ENCODE measurements at regions not wholly inside any gene's neighbourhood (a gene's known extent, or its start where the extent isn't known, plus 50 kb on each side); places are given as distances from the start of the nearest gene placed in this dataset.

DNA sequence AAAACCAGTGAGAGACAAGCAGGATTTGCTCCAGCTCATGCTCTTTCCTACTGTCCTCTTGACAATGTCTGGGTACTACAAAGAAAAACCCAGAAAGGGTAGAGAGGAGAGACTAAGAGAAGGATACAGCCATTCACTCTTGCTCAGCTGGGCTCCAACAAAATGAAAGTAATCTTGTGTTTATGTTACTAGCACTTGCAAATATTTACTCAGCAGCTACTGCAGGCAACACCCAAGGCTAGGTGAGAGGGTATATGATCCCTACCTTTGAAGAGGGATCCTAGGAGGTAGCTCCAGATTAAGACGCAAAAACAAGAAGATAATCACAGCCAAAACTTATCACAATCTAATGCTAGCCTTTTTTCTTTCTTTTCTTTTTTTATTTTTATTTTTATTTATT lies 329.6 kb upstream of the ACVR2A start:
- no peaks in the 10 kb centered on the region for H3K36me3 ChIP-seq (ENCODE audit: low read depth)
- no peak for TF ChIP-seq CTCF (conservative IDR thresholded peaks at IDR 0.05)
- no peak for TF ChIP-seq EZH2 (IDR thresholded peaks at IDR 0.05; ENCODE audit: low read depth)
- intact Hi-C loops (cut with micrococcal nuclease; ENCODE audit: unreplicated experiment) = no loop called here
- no peaks in the 10 kb centered on the region for H3K9me3 ChIP-seq (ENCODE audit: insufficient read depth, low read depth)
- H3K4me2 ChIP-seq = no peak overlapping the region
- CTCF ChIA-PET = no interaction called here
- no peaks in the 10 kb centered on the region for H4K20me1 ChIP-seq (ENCODE audit: insufficient read depth)
- no peaks in the 10 kb centered on the region for H3K79me2 ChIP-seq (ENCODE audit: low read depth)
- H3F3A ChIP-seq (ENCODE audit: insufficient read depth, low read depth) = no peaks in the 10 kb centered on the region
- DNase-seq = no peak
- no TSS peak for BruUV-seq (replicated peaks)
- H3K4me1 ChIP-seq (replicated peaks; ENCODE audit: insufficient read depth) = no peaks in the 10 kb centered on the region
- H3K27ac ChIP-seq = no peak overlapping the region
- no peak overlapping the region for H2AFZ ChIP-seq
- no peak overlapping the region for H3K4me3 ChIP-seq
- no peaks in the 10 kb centered on the region for H3K27me3 ChIP-seq (ENCODE audit: insufficient read depth, low read depth)
- POLR2A ChIA-PET (ENCODE audit: unreplicated experiment) = no interaction called here
- no peaks in the 10 kb centered on the region for H3K9me2 ChIP-seq (ENCODE audit: insufficient read depth)

DNA sequence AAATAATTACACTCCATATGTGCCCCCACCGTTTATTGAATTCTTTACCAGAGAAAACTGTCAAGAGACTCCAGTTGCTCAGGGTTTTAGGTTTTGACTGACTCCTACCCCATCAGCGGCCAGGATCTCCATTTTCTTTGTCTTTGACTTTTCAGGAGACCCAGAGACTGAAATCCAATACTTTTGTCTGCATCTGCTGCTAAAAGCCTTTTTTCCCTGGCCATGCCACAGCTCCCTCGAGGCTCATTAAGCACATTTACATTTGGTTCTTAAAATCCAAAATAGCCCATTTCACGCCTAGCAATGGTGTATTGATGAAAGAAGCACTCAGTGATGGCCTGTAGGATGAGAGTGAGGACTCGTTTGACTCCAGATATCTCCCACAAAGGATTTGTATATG lies 332.6 kb upstream of the ACVR2A start:
- TF ChIP-seq EZH2 (IDR thresholded peaks at IDR 0.05; ENCODE audit: low read depth) (no peak), CTCF (conservative IDR thresholded peaks at IDR 0.05) (no peak)
- Histone ChIP-seq H2AFZ (no peak overlapping the region), H3K4me2 (no peak overlapping the region), H3K27ac (no peak overlapping the region), H4K20me1 (ENCODE audit: insufficient read depth) (no peaks in the 10 kb centered on the region), H3K36me3 (ENCODE audit: low read depth) (no peaks in the 10 kb centered on the region), H3K9me2 (ENCODE audit: insufficient read depth) (no peaks in the 10 kb centered on the region), H3K4me1 (replicated peaks; ENCODE audit: insufficient read depth) (no peaks in the 10 kb centered on the region), H3K9me3 (ENCODE audit: insufficient read depth, low read depth) (no peaks in the 10 kb centered on the region), H3K79me2 (ENCODE audit: low read depth) (no peaks in the 10 kb centered on the region), H3F3A (ENCODE audit: insufficient read depth, low read depth) (no peaks in the 10 kb centered on the region), H3K27me3 (ENCODE audit: insufficient read depth, low read depth) (no peaks in the 10 kb centered on the region), H3K4me3 (no peak overlapping the region)
- BruUV-seq (replicated peaks) = no TSS peak
- ChIA-PET POLR2A (ENCODE audit: unreplicated experiment) (no interaction called here), CTCF (no interaction called here)
- intact Hi-C loops (cut with micrococcal nuclease; ENCODE audit: unreplicated experiment) = no loop called here
- no peak for DNase-seq

GRCh38 chr2:147511491-147511948 lies 333.3 kb upstream of the ACVR2A start:
- DNase-seq = no peak
- intact Hi-C loops (cut with micrococcal nuclease; ENCODE audit: unreplicated experiment) = no loop called here

More at GRCh38 chr2:147511491-147511948, 333.3 kb upstream of the ACVR2A start:
- H3K79me2 ChIP-seq (ENCODE audit: low read depth) = no peaks in the 10 kb centered on the region
- H3K27ac ChIP-seq = no peak overlapping the region
- H3K4me3 ChIP-seq = no peak overlapping the region
- TF ChIP-seq CTCF (conservative IDR thresholded peaks at IDR 0.05) = no peak
- TF ChIP-seq EZH2 (IDR thresholded peaks at IDR 0.05; ENCODE audit: low read depth) = no peak
- no peaks in the 10 kb centered on the region for H3K9me2 ChIP-seq (ENCODE audit: insufficient read depth)
- H3K4me1 ChIP-seq (replicated peaks; ENCODE audit: insufficient read depth) = no peaks in the 10 kb centered on the region
- POLR2A ChIA-PET (ENCODE audit: unreplicated experiment) = no interaction called here
- no peak overlapping the region for H3K4me2 ChIP-seq
- H3K27me3 ChIP-seq (ENCODE audit: insufficient read depth, low read depth) = no peaks in the 10 kb centered on the region
- CTCF ChIA-PET = no interaction called here
- BruUV-seq (replicated peaks) = no TSS peak
- no peaks in the 10 kb centered on the region for H4K20me1 ChIP-seq (ENCODE audit: insufficient read depth)
- H3F3A ChIP-seq (ENCODE audit: insufficient read depth, low read depth) = no peaks in the 10 kb centered on the region
- H3K9me3 ChIP-seq (ENCODE audit: insufficient read depth, low read depth) = no peaks in the 10 kb centered on the region
- no peaks in the 10 kb centered on the region for H3K36me3 ChIP-seq (ENCODE audit: low read depth)
- H2AFZ ChIP-seq = no peak overlapping the region
